Immature natural killer cell (primary cell): ENCODE measurements at regions not wholly inside any gene's neighbourhood (a gene's known extent, or its start where the extent isn't known, plus 50 kb on each side); places are given as distances from the start of the nearest gene placed in this dataset.

Experiments used
- DNase-seq, 3 donors: peaks; one replicate each; pipeline ENCODE4 v3.0.0; 2022; ENCODE audit warnings: mixed read lengths in 1 of 3
- H3K27ac Mint-ChIP-seq, 6 donors: one replicate each; pipeline ENCODE4 v1.8.0; 2020; ENCODE audit warnings: mixed read lengths in 6 of 6, mild to moderate bottlenecking in 5 of 6, inconsistent platforms in 4 of 6, moderate library complexity in 3 of 6
- H3K27me3 Mint-ChIP-seq, 3 donors: one replicate each; pipeline ENCODE4 v1.8.0; 2020 to 2021; ENCODE audit warnings: low read depth in 3 of 3, mild to moderate bottlenecking in 3 of 3, mixed read lengths in 3 of 3, moderate library complexity in 3 of 3, inconsistent platforms in 1 of 3
- H3K36me3 Mint-ChIP-seq, 3 donors: one replicate each; pipeline ENCODE4 v1.8.0; 2020; ENCODE audit warnings: mixed read lengths in 3 of 3, inconsistent platforms in 2 of 3, mild to moderate bottlenecking in 2 of 3
- H3K4me1 Mint-ChIP-seq, 2 donors: one replicate each; pipeline ENCODE4 v1.8.0; 2020; ENCODE audit warnings: inconsistent platforms in 2 of 2, mild to moderate bottlenecking in 2 of 2, mixed read lengths in 2 of 2, moderate library complexity in 1 of 2
- H3K4me3 Mint-ChIP-seq, 5 donors: one replicate each; pipeline ENCODE4 v1.8.0; 2020; ENCODE audit warnings: mild to moderate bottlenecking in 5 of 5, mixed read lengths in 5 of 5, inconsistent platforms in 3 of 5, moderate library complexity in 3 of 5
- H3K9me3 Mint-ChIP-seq, 6 donors: one replicate each; pipeline ENCODE4 v1.8.0; 2020; ENCODE audit warnings: mild to moderate bottlenecking in 6 of 6, mixed read lengths in 6 of 6, inconsistent platforms in 4 of 6, moderate library complexity in 3 of 6

- DNase-seq = no peak
- H3K4me1 Mint-ChIP-seq = no peaks in the 10 kb centered on the region
- no peaks in the 10 kb centered on the region for H3K36me3 Mint-ChIP-seq
- H3K4me3 Mint-ChIP-seq = no peak overlapping the region
- H3K27ac Mint-ChIP-seq = no peak overlapping the region
- H3K9me3 Mint-ChIP-seq = no peaks in the 10 kb centered on the region
- peaks cover 2 to 9% (median 3%) of the 10 kb centered on the region in 3 donors for H3K27me3 Mint-ChIP-seq
Measured at GRCh38 chr18:78900938-78901909, 78.4 kb upstream of the SALL3 start.

- Mint-ChIP-seq H3K27ac (no peak overlapping the region), H3K27me3 (peaks cover 2 to 9% (median 3%) of the 10 kb centered on the region in 3 donors), H3K36me3 (no peaks in the 10 kb centered on the region), H3K4me3 (peak overlapping the region in 1 of 5 donors; percentile 36), H3K9me3 (no peaks in the 10 kb centered on the region), H3K4me1 (no peaks in the 10 kb centered on the region)
- DNase-seq = no peak
Measured at GRCh38 chr18:78901923-78902794, 77.5 kb upstream of the SALL3 start.

GRCh38 chr18:78902795-78903435 lies 76.7 kb upstream of the SALL3 start:
- no peak overlapping the region for H3K27ac Mint-ChIP-seq
- DNase-seq = no peak
- peaks cover 2 to 7% (median 3%) of the 10 kb centered on the region in 3 donors for H3K27me3 Mint-ChIP-seq
- no peaks in the 10 kb centered on the region for H3K36me3 Mint-ChIP-seq
- H3K4me1 Mint-ChIP-seq = no peaks in the 10 kb centered on the region
- H3K9me3 Mint-ChIP-seq = no peaks in the 10 kb centered on the region
- no peak overlapping the region for H3K4me3 Mint-ChIP-seq

GRCh38 chr18:78903436-78904178 lies 76.0 kb upstream of the SALL3 start:
- Mint-ChIP-seq H3K9me3 (no peaks in the 10 kb centered on the region), H3K4me3 (no peak overlapping the region), H3K27ac (no peak overlapping the region), H3K4me1 (no peaks in the 10 kb centered on the region), H3K27me3 (peaks cover 2 to 7% (median 3%) of the 10 kb centered on the region in 3 donors), H3K36me3 (no peaks in the 10 kb centered on the region)
- no peak for DNase-seq

- no peaks in the 10 kb centered on the region for H3K4me1 Mint-ChIP-seq
- no peak overlapping the region for H3K27ac Mint-ChIP-seq
- peaks cover 2 to 7% (median 3%) of the 10 kb centered on the region in 3 donors for H3K27me3 Mint-ChIP-seq
- no peaks in the 10 kb centered on the region for H3K36me3 Mint-ChIP-seq
- H3K4me3 Mint-ChIP-seq = no peak overlapping the region
- H3K9me3 Mint-ChIP-seq = no peaks in the 10 kb centered on the region
- DNase-seq = no peak
Measured at GRCh38 chr18:78904179-78904531, 75.5 kb upstream of the SALL3 start.

GRCh38 chr18:78905334-78905733 lies 74.3 kb upstream of the SALL3 start:
- Mint-ChIP-seq H3K27ac (no peak overlapping the region), H3K9me3 (no peaks in the 10 kb centered on the region), H3K4me3 (no peak overlapping the region), H3K4me1 (no peaks in the 10 kb centered on the region), H3K36me3 (no peaks in the 10 kb centered on the region), H3K27me3 (peaks cover 0 to 4% (median 2%) of the 10 kb centered on the region in 3 donors)
- no peak for DNase-seq

- Mint-ChIP-seq H3K9me3 (no peaks in the 10 kb centered on the region), H3K27me3 (peaks cover 0 to 4% (median 2%) of the 10 kb centered on the region in 3 donors), H3K4me3 (no peak overlapping the region), H3K4me1 (no peaks in the 10 kb centered on the region), H3K36me3 (no peaks in the 10 kb centered on the region), H3K27ac (no peak overlapping the region)
- DNase-seq = no peak
Measured at GRCh38 chr18:78906066-78906465, 73.6 kb upstream of the SALL3 start.

GRCh38 chr18:78908462-78909260 lies 71.0 kb upstream of the SALL3 start:
- H3K9me3 Mint-ChIP-seq = no peaks in the 10 kb centered on the region
- no peak for DNase-seq
- no peaks in the 10 kb centered on the region for H3K27me3 Mint-ChIP-seq
- no peak overlapping the region for H3K27ac Mint-ChIP-seq
- H3K4me1 Mint-ChIP-seq = no peaks in the 10 kb centered on the region
- H3K36me3 Mint-ChIP-seq = no peaks in the 10 kb centered on the region
- no peak overlapping the region for H3K4me3 Mint-ChIP-seq

- Mint-ChIP-seq H3K36me3 (no peaks in the 10 kb centered on the region), H3K27me3 (no peaks in the 10 kb centered on the region), H3K4me1 (no peaks in the 10 kb centered on the region), H3K9me3 (no peaks in the 10 kb centered on the region), H3K27ac (no peak overlapping the region), H3K4me3 (no peak overlapping the region)
- no peak for DNase-seq
Measured at GRCh38 chr18:78911751-78912283, 67.8 kb upstream of the SALL3 start.

GRCh38 chr18:78912336-78912735 lies 67.3 kb upstream of the SALL3 start:
- Mint-ChIP-seq H3K9me3 (no peaks in the 10 kb centered on the region), H3K4me1 (no peaks in the 10 kb centered on the region), H3K27ac (no peak overlapping the region), H3K27me3 (no peaks in the 10 kb centered on the region), H3K36me3 (no peaks in the 10 kb centered on the region), H3K4me3 (no peak overlapping the region)
- no peak for DNase-seq

- H3K27me3 Mint-ChIP-seq = no peaks in the 10 kb centered on the region
- no peak for DNase-seq
- H3K4me1 Mint-ChIP-seq = no peaks in the 10 kb centered on the region
- H3K27ac Mint-ChIP-seq = no peak overlapping the region
- no peaks in the 10 kb centered on the region for H3K36me3 Mint-ChIP-seq
- no peak overlapping the region for H3K4me3 Mint-ChIP-seq
- H3K9me3 Mint-ChIP-seq = no peaks in the 10 kb centered on the region
Measured at GRCh38 chr18:78912844-78913243, 66.8 kb upstream of the SALL3 start.

GRCh38 chr18:78913395-78913794 lies 66.2 kb upstream of the SALL3 start:
- peaks cover 0 to 5% (median 0%) of the 10 kb centered on the region in 3 donors for H3K27me3 Mint-ChIP-seq
- H3K36me3 Mint-ChIP-seq = no peaks in the 10 kb centered on the region
- no peaks in the 10 kb centered on the region for H3K4me1 Mint-ChIP-seq
- H3K4me3 Mint-ChIP-seq = no peak overlapping the region
- H3K9me3 Mint-ChIP-seq = no peaks in the 10 kb centered on the region
- DNase-seq = no peak
- H3K27ac Mint-ChIP-seq = no peak overlapping the region
